OCI-LY3 (cell line): ENCODE measurements at regions not wholly inside any gene's neighbourhood (a gene's known extent, or its start where the extent isn't known, plus 50 kb on each side); places are given as distances from the start of the nearest gene placed in this dataset.

Experiments used
- EZH2phosphoT487 ChIP-seq: fragments of 200-600 bp; shearing (Covaris generic); IDR thresholded peaks from 2 replicates; pipeline ENCODE4 v1.6.1; 2018; ENCODE audit warnings: antibody characterized with exemption, mixed run types, low read depth
- TF ChIP-seq, protein P1 (sequence below): fragments of 200-600, 300-600 bp; sonication (generic); IDR thresholded peaks from 2 replicates; pipeline ENCODE4 v1.5.1; 2014; ENCODE audit warnings: antibody characterized with exemption, low read length, low read depth

DNA sequence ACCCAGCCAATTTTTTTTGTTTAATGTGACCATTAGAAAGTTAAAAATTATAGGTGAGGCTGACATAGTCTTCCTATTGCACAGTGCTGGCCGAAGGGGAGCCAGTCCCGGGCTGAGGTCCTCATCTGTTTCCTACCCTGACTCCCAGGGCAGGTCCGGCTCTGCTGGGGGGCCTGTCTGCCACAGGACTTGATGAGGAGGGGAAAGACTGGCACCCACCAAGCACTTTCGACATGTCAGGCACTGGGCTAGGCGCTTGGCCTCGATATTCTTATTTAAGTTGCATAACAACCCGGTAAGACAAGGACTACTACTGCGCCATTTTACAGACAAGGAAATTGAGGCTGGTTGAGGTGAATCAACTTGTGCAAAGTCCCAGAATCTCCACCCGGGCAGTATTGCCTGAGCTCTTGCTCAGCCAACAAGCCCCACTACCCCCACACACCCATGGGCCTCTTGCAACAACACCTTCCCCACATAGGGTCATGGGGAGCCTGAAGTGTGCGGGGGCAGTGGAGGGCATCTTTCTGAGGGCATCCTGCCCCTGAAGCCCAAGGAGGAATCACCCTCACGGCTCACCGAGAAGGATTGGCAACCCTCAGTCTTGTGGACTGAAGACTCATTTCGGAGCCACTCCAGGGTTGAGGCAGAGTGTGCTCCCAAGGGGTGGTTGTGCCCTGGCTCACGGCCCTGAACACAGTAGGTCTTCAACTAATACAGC, 62.7 kb upstream of the LINC01488 start:
- TF ChIP-seq, protein P1, sequence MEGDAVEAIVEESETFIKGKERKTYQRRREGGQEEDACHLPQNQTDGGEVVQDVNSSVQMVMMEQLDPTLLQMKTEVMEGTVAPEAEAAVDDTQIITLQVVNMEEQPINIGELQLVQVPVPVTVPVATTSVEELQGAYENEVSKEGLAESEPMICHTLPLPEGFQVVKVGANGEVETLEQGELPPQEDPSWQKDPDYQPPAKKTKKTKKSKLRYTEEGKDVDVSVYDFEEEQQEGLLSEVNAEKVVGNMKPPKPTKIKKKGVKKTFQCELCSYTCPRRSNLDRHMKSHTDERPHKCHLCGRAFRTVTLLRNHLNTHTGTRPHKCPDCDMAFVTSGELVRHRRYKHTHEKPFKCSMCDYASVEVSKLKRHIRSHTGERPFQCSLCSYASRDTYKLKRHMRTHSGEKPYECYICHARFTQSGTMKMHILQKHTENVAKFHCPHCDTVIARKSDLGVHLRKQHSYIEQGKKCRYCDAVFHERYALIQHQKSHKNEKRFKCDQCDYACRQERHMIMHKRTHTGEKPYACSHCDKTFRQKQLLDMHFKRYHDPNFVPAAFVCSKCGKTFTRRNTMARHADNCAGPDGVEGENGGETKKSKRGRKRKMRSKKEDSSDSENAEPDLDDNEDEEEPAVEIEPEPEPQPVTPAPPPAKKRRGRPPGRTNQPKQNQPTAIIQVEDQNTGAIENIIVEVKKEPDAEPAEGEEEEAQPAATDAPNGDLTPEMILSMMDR: no peak
- TF ChIP-seq EZH2phosphoT487: no peak
